ENCODE measurements at regions not wholly inside any gene's neighbourhood (a gene's known extent, or its start where the extent isn't known, plus 50 kb on each side); places are given as distances from the start of the nearest gene placed in this dataset.

DNA sequence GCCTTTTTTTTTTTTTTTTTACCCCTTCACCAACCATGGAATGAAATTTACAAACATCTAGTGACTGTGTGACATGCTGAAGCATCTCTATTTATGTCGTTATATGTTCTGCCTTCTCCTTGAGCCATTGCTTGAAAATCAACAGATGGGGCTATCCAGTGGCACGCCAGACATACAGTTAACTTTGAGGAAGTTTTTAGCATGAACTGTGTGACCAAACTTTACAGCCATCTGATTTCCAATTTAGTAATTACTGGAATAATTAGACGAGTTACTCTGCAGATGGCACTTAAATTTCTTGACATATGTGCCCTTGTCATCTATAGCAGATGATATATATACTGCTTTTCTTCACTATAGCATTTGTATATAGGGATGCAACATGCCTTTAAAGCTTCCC, 192.1 kb downstream of the SNAPC1 start:
- no peaks in the 10 kb centered on the region for H3K4me1 Mint-ChIP-seq
- no peaks in the 10 kb centered on the region for H3K36me3 Mint-ChIP-seq
- no peak overlapping the region for H3K4me3 Mint-ChIP-seq
- H3K9me3 Mint-ChIP-seq, result peaks cover 9% of the 10 kb centered on the region
- H3K27ac Mint-ChIP-seq, result no peak overlapping the region
- ATAC-seq, result no peak
- H3K27me3 Mint-ChIP-seq, result no peaks in the 10 kb centered on the region

DNA sequence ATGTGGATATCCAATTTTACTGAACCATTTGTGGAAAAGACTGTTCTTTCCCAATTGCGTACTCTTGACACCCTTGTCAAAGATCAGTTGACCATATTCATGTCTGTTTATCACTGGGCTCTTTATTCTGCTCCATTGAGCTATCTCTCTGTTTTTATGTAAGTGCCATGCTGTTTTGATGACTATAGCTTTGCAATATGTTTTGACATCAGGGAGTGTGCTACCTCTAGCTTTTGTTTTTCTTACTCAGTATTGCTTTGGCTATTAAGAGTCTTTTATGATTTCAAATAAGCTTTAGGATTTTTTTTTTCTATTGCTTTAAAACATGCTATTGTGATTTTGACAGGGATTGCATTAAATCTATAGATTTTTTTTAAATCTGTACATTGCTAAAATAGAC, 194.3 kb downstream of the SNAPC1 start:
- Mint-ChIP-seq H3K36me3 (no peaks in the 10 kb centered on the region), H3K27ac (no peak overlapping the region), H3K4me1 (no peaks in the 10 kb centered on the region), H3K9me3 (peaks cover 9% of the 10 kb centered on the region), H3K27me3 (no peaks in the 10 kb centered on the region), H3K4me3 (no peak overlapping the region)
- no peak for ATAC-seq

DNA sequence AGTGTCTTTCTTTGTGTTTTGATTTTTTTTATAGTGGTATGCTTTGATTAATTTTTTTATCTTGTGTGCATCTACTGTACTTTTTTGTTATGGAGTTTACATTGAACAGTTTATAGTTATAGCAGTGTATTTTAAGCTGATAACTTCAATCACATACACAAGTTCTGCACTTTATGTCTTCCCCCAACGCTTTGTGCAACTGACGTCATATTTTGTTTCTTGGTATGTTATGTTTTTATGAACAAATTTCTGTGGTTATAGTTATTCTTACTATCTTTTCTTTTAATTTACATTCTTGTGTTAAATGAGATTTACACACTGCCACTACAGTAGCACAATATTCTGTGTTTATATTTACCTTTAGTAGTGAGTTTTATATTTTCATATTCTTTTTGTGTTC, 197.1 kb downstream of the SNAPC1 start:
- no peak overlapping the region for H3K27ac Mint-ChIP-seq
- H3K4me1 Mint-ChIP-seq, result no peaks in the 10 kb centered on the region
- H3K27me3 Mint-ChIP-seq, result no peaks in the 10 kb centered on the region
- H3K36me3 Mint-ChIP-seq, result peaks cover 9% of the 10 kb centered on the region
- no peak overlapping the region for H3K4me3 Mint-ChIP-seq
- H3K9me3 Mint-ChIP-seq, result peaks cover 9% of the 10 kb centered on the region
- no peak for ATAC-seq

DNA sequence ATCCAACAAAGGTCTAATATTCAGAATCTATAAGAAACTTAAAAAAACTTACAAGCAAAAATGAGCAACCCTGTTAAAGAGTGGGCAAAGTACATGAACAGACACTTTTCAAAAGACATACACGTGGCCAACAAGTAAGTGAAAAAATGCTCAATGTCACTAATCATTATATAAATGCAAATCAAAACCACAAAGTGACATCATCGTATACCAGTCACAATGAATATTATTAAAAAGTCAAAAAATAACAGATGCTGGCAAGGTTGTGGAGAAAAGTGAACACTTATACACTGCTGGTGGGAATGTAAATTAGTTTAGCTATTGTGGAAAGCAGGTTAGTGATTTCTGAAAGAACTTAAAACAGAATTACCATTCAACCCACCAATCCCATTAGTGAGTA, 199.1 kb downstream of the SNAPC1 start:
- no peak for ATAC-seq
- Mint-ChIP-seq H3K27me3 (no peaks in the 10 kb centered on the region), H3K36me3 (peaks cover 9% of the 10 kb centered on the region), H3K4me1 (no peaks in the 10 kb centered on the region), H3K9me3 (peaks cover 3% of the 10 kb centered on the region), H3K4me3 (no peak overlapping the region), H3K27ac (no peak overlapping the region)

DNA sequence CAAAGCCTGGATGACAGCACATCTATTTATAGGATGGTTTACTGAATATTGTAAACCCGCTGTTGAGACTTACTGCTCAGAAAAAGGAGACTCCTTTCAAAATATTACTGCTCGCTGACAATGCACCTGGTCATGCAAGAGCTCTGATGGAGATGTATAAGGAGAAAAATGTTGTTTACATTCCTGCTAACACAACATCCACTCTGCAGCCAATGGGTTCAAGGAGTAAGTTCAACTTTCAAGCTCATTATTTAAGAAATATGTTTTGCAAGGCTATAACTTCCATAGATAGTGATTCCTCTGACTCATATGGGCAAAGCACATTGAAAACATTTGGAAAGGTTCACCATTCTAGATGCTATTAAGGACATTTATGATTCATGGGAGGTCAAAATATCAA, 201.7 kb downstream of the SNAPC1 start:
- peaks cover 9% of the 10 kb centered on the region for H3K36me3 Mint-ChIP-seq
- no peak overlapping the region for H3K4me3 Mint-ChIP-seq
- no peak overlapping the region for H3K27ac Mint-ChIP-seq
- no peaks in the 10 kb centered on the region for H3K9me3 Mint-ChIP-seq
- H3K27me3 Mint-ChIP-seq, result no peaks in the 10 kb centered on the region
- H3K4me1 Mint-ChIP-seq, result no peaks in the 10 kb centered on the region
- no peak for ATAC-seq

DNA sequence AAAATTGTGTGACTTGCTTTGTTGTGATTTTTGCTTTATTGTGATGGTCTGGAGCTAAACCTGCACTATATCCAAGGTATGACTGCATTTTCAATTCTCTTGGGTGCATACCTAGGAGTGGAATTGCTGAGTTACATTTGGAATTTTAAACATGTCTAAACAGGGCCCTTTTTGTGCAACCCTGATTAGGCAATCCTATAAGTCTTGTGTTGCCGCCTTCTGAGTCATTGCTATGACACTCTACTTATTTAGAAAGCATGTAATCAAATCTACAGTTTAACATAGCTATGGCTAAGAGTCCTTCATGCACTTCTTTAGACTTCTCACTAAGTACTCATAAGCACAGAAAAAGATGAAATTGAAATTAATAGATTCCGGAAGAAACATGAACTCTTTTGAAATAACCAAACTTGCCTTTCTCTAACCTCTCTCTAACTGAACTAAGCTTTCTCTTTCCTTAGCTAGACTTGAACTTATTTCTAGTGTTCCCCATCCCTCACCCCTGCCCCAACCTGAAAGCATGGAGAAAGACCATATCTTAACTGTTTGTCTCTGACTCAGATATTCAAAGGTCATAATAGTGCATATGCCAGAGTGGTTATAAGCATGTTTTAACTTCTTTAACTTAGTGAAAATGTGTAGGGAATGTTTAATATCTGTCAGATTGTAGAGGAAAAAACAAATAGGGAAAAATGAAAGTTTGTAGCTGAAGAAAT, 203.0 kb downstream of the SNAPC1 start:
- no peak for ATAC-seq
- H3K9me3 Mint-ChIP-seq, result no peaks in the 10 kb centered on the region
- peaks cover 9% of the 10 kb centered on the region for H3K36me3 Mint-ChIP-seq
- no peak overlapping the region for H3K4me3 Mint-ChIP-seq
- H3K27ac Mint-ChIP-seq, result no peak overlapping the region
- no peaks in the 10 kb centered on the region for H3K27me3 Mint-ChIP-seq
- H3K4me1 Mint-ChIP-seq, result no peaks in the 10 kb centered on the region

DNA sequence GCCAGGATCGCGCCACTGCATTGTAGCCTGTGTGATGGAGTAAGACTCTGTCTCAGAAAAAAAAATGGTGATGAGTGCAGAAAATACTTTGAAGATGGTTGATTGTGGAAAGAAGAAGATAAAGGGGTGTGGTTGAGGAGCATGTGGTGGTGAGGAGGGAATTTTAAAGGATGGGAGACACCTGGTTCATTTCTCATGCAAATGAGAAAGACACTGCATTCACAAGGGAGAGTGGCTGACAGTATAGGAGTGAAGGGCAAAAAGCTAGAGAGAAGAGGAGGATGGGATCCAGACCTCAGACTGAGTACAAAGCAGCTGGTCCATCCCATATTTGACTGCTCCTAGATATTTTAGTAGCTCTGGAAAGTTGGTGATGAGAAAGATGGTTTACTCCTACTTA, 206.0 kb downstream of the SNAPC1 start:
- no peak for ATAC-seq
- no peak overlapping the region for H3K4me3 Mint-ChIP-seq
- no peaks in the 10 kb centered on the region for H3K9me3 Mint-ChIP-seq
- H3K36me3 Mint-ChIP-seq, result peaks cover under 1% of the 10 kb centered on the region
- peaks cover under 1% of the 10 kb centered on the region for H3K27me3 Mint-ChIP-seq
- H3K4me1 Mint-ChIP-seq, result no peaks in the 10 kb centered on the region
- no peak overlapping the region for H3K27ac Mint-ChIP-seq

DNA sequence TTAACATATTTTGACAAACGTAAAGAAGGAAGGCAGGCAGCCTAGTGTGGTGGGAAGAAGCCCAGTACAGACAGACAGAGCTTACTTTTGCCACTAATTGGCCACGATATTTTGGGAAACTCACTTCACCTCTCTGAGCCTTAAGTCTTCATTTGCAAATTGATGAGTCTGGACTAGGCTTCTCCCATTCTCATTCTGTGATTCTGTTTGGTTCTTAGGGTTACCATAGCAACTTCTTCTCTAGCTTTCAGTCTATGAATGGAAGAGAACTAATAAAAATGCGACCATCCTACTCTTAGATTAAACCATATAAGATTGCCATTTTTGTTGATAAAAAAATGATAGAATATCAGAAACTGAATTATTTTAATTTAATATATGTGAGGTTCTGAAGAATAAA, 210.5 kb downstream of the SNAPC1 start:
- Mint-ChIP-seq H3K27me3 (peaks cover 11% of the 10 kb centered on the region), H3K9me3 (peaks cover 7% of the 10 kb centered on the region), H3K4me1 (no peaks in the 10 kb centered on the region), H3K36me3 (peaks cover 11% of the 10 kb centered on the region), H3K4me3 (no peak overlapping the region), H3K27ac (no peak overlapping the region)
- ATAC-seq, result no peak

DNA sequence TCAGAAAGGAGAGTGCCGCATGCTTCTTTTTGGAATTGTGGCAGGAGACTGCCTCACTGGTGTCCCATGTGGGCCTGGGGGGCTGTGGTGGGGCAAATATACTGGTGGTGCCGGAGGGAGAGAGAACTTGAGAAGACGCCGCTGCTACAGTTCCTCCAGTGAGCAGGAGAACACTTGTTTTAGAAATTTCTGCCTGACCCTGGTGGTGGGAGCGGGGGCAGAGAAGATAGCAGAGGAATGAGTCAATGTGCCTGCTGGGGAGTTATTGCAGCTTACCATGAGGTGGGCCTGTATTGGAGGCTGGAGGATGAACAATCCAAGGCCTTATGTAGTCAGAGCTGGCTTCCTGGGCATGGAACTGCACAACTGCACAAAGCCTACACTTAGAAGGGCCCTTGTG, 211.8 kb downstream of the SNAPC1 start:
- peaks cover 11% of the 10 kb centered on the region for H3K27me3 Mint-ChIP-seq
- peaks cover 11% of the 10 kb centered on the region for H3K36me3 Mint-ChIP-seq
- H3K9me3 Mint-ChIP-seq, result peaks cover 7% of the 10 kb centered on the region
- no peaks in the 10 kb centered on the region for H3K4me1 Mint-ChIP-seq
- no peak overlapping the region for H3K27ac Mint-ChIP-seq
- no peak for ATAC-seq
- no peak overlapping the region for H3K4me3 Mint-ChIP-seq

DNA sequence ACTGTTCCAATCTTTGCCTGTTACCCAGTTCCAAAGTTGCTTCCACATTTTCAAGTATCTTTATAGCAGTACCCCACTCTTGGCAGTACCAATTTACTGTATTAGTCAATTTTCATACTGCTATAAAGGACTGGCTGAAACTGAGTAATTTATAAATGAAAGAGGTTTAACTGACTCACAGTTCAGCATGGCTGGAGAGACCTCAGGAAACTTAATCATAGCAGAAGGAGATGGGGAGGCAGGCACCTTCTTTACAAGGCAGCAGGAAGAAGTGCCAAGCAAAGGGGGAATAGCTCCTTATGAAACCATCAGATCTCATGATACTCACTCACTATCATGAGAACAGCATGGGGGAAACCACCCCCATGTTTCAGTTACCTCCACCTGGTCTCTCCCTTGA, 215.0 kb downstream of the SNAPC1 start:
- H3K9me3 Mint-ChIP-seq, result peaks cover 7% of the 10 kb centered on the region
- H3K27me3 Mint-ChIP-seq, result peaks cover 11% of the 10 kb centered on the region
- no peaks in the 10 kb centered on the region for H3K4me1 Mint-ChIP-seq
- no peak overlapping the region for H3K27ac Mint-ChIP-seq
- H3K4me3 Mint-ChIP-seq, result no peak overlapping the region
- peaks cover 11% of the 10 kb centered on the region for H3K36me3 Mint-ChIP-seq
- no peak for ATAC-seq

DNA sequence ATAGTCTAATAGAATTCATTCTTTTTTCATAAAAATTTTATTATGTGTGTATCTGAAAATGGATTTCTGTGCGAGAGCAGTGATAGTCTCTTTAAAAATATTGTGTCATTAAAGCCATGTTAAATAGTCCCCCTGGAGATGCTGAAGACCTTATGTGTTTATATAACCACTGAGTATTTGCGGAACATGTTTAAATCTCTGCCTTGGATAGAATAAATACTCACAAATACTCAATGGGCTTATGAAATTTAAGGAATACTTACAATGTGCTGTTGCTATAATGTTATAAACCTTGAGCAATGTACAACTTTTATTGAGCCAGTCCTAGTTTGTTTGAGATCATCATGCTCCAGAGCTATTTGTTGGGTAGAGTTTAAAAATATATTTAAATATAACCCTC, 226.0 kb downstream of the SNAPC1 start:
- no peak overlapping the region for H3K4me3 Mint-ChIP-seq
- H3K27ac Mint-ChIP-seq, result no peak overlapping the region
- H3K4me1 Mint-ChIP-seq, result no peaks in the 10 kb centered on the region
- no peaks in the 10 kb centered on the region for H3K36me3 Mint-ChIP-seq
- ATAC-seq, result no peak
- no peaks in the 10 kb centered on the region for H3K9me3 Mint-ChIP-seq
- H3K27me3 Mint-ChIP-seq, result no peaks in the 10 kb centered on the region

DNA sequence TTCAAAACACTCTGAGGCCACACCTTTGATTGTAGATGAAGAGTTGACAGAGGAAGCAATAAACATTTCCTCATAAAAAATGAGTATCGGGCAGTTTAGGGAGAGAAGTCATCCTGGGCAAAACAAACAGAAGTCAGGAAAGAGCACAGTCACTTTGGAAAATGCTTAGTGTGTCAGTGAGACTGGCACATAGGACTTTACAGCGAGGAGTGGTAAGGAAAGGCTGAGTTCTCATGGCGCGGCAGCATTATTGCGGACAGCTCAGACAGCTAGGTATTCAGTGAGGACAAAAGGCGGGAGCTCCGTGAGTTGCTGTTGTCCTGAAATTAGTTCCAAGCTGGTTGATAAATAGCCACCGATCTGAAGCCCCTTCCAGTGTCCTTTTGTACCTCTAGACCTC, 229.9 kb downstream of the SNAPC1 start:
- no peak for ATAC-seq
- H3K9me3 Mint-ChIP-seq, result no peaks in the 10 kb centered on the region
- H3K27me3 Mint-ChIP-seq, result no peaks in the 10 kb centered on the region
- no peak overlapping the region for H3K4me3 Mint-ChIP-seq
- no peaks in the 10 kb centered on the region for H3K36me3 Mint-ChIP-seq
- H3K27ac Mint-ChIP-seq, result no peak overlapping the region
- H3K4me1 Mint-ChIP-seq, result no peaks in the 10 kb centered on the region

DNA sequence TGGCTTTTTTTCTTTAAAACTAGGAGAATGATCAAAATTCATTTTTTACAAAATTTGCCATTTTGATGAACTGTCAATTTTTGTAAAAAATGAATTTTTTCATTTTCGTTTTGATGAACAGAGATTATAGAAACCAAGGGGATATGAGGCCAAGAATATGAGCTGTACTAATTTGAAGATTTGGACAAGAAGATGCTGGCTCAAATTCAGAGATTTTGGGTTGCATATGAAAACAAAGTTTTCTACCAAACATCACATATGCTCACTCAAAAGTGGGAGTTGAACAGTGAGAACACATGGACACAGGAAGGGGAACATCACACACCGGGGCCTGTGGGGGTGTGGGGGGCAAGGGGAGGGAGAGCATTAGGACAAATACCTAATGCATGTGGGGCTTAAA, 230.7 kb downstream of the SNAPC1 start:
- ATAC-seq, result no peak
- Mint-ChIP-seq H3K4me1 (no peaks in the 10 kb centered on the region), H3K27me3 (no peaks in the 10 kb centered on the region), H3K27ac (no peak overlapping the region), H3K36me3 (no peaks in the 10 kb centered on the region), H3K4me3 (no peak overlapping the region), H3K9me3 (no peaks in the 10 kb centered on the region)

DNA sequence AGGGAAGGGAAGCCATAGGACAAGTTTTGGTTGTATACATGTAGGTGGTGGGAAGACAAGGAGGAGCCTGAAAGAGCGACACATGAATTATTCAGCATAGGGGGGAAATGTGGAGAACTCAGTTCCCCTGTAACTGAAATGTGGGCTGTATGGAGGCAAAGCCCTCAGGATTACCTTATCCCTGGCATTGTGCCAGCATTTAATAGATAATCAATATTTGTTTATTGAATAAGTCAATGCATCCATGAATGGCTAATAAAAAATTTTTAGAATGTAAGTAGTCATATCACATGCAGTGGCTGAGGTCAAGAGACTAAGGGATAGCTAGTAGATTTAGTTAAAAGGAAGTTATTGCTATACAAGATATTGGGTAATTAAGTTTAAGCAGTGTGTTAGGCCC, 232.4 kb downstream of the SNAPC1 start:
- Mint-ChIP-seq H3K36me3 (no peaks in the 10 kb centered on the region), H3K4me3 (no peak overlapping the region), H3K27ac (no peak overlapping the region), H3K9me3 (no peaks in the 10 kb centered on the region), H3K4me1 (no peaks in the 10 kb centered on the region), H3K27me3 (no peaks in the 10 kb centered on the region)
- no peak for ATAC-seq

DNA sequence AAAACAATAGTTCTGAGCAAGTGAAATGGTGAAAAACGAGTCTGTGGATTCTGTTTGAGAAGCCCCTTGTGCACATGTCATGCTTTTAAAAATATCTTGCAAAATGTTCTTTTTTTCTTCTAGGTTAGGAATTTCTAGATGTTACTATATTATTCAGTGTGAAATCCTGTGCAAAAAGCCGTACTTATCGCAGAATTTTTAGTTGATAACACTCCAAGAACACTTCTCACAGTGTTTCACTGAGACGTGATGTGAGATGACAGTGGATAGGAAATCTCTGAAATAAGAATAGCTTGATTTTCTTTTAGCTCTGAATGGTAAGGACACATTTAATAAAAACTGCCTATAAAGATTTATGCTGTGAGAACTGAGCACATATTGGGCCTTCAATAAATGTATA, 234.5 kb downstream of the SNAPC1 start:
- no peak for ATAC-seq
- Mint-ChIP-seq H3K9me3 (peaks cover 5% of the 10 kb centered on the region), H3K27ac (no peak overlapping the region), H3K36me3 (peaks cover 2% of the 10 kb centered on the region), H3K4me1 (no peaks in the 10 kb centered on the region), H3K27me3 (no peaks in the 10 kb centered on the region), H3K4me3 (no peak overlapping the region)

DNA sequence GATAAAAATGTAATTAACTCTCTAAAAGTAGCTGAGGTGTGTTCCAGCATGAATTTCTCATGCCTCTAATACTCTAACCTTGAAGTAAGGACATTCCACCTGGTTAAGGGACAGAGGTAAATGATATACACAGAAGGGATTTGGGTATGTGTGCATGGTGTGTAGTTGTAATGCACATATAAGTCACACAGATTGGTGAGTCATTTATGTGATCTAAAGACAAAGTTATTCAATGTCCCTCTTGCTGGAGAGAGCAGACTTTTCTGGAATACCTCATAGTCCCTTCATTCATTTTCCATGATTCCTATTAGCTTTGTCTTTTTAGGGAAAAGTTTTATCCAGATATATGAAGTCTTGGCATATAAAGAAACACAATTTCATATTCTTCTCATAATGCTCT, 234.9 kb downstream of the SNAPC1 start:
- no peak overlapping the region for H3K27ac Mint-ChIP-seq
- no peak for ATAC-seq
- H3K36me3 Mint-ChIP-seq, result peaks cover 6% of the 10 kb centered on the region
- H3K27me3 Mint-ChIP-seq, result no peaks in the 10 kb centered on the region
- no peaks in the 10 kb centered on the region for H3K4me1 Mint-ChIP-seq
- H3K9me3 Mint-ChIP-seq, result peaks cover 9% of the 10 kb centered on the region
- H3K4me3 Mint-ChIP-seq, result no peak overlapping the region

DNA sequence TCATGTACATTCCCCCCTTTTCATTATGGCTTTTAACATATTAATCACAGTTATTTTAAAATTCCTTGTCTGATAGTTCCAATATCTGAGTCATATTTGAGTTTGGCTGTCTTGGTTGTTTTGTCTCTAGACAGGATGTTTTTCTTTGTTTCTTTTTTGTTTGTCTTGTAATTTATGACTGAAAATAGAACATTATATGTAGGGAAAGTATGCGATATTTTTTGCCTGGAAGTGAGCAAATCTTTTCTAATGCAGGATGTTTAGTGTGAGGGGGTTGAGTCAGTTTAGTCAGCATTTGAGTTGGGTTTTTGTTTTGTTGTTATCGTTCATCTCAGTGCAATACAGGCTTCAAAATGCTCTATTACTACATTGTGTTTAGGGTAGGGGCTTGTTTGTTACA, 239.7 kb downstream of the SNAPC1 start:
- no peak overlapping the region for H3K4me3 Mint-ChIP-seq
- H3K27me3 Mint-ChIP-seq, result no peaks in the 10 kb centered on the region
- peaks cover 10% of the 10 kb centered on the region for H3K36me3 Mint-ChIP-seq
- no peak for ATAC-seq
- H3K27ac Mint-ChIP-seq, result no peak overlapping the region
- no peaks in the 10 kb centered on the region for H3K4me1 Mint-ChIP-seq
- peaks cover 22% of the 10 kb centered on the region for H3K9me3 Mint-ChIP-seq

All from stimulated activated memory B cell treated with anti-CD40 and anti-IgM and Interleukin-4, amounts not matched to agents 10 μg/mL and 1 μg/mL and 100 μg/mL, for 72 hours (primary cell).